ENCODE measurements at regions not wholly inside any gene's neighbourhood (a gene's known extent, or its start where the extent isn't known, plus 50 kb on each side); places are given as distances from the start of the nearest gene placed in this dataset.

GRCh38 chr6:104632588-104632987 is 227.1 kb downstream of the HACE1 start:
- TF ChIP-seq CTCF (IDR thresholded peaks at IDR 0.05; ENCODE audit: low read depth, low read length) = no peak
- TF ChIP-seq EZH2phosphoT487 (IDR thresholded peaks at IDR 0.05; ENCODE audit: low read depth) = no peak
